ENCODE measurements at regions not wholly inside any gene's neighbourhood (a gene's known extent, or its start where the extent isn't known, plus 50 kb on each side); places are given as distances from the start of the nearest gene placed in this dataset.

- no peak for DNase-seq
These were observed 1506.1 kb upstream of the CDH9 start for GRCh38 chr5:28544501-28544900.

GRCh38 chr5:28543473-28544098 is 1505.2 kb upstream of the CDH9 start:
- DNase-seq = no peak

- no peak for DNase-seq
These were observed 1504.6 kb upstream of the CDH9 start for GRCh38 chr5:28542987-28543386.

GRCh38 chr5:28523888-28524635 is 1485.7 kb upstream of the CDH9 start:
- DNase-seq = no peak

GRCh38 chr5:28523416-28523815 is 1485.0 kb upstream of the CDH9 start:
- no peak for DNase-seq

GRCh38 chr5:28517691-28518090 is 1479.3 kb upstream of the CDH9 start:
- no peak for DNase-seq

GRCh38 chr5:28516722-28517121 is 1478.3 kb upstream of the CDH9 start:
- no peak for DNase-seq

GRCh38 chr5:28512648-28513047 is 1474.3 kb upstream of the CDH9 start:
- no peak for DNase-seq

- DNase-seq = no peak
These were observed 1466.7 kb upstream of the CDH9 start for GRCh38 chr5:28505121-28505520.

GRCh38 chr5:28500511-28500910 is 1462.1 kb upstream of the CDH9 start:
- DNase-seq = no peak

GRCh38 chr5:28499766-28500290 is 1461.4 kb upstream of the CDH9 start:
- DNase-seq = no peak

- DNase-seq = no peak
These were observed 1457.5 kb upstream of the CDH9 start for GRCh38 chr5:28495876-28496275.

GRCh38 chr5:28493456-28493855 is 1455.1 kb upstream of the CDH9 start:
- DNase-seq = no peak

- no peak for DNase-seq
These were observed 1450.4 kb upstream of the CDH9 start for GRCh38 chr5:28488752-28489151.

- no peak for DNase-seq
These were observed 1445.1 kb upstream of the CDH9 start for GRCh38 chr5:28483327-28484025.

- DNase-seq = no peak
These were observed 1435.2 kb upstream of the CDH9 start for GRCh38 chr5:28473531-28474107.

GRCh38 chr5:28468166-28468565 is 1429.8 kb upstream of the CDH9 start:
- no peak for DNase-seq

GRCh38 chr5:28463728-28464127 is 1425.3 kb upstream of the CDH9 start:
- DNase-seq = no peak

- no peak for DNase-seq
These were observed 1413.1 kb upstream of the CDH9 start for GRCh38 chr5:28451483-28451882.

GRCh38 chr5:28450997-28451396 is 1412.6 kb upstream of the CDH9 start:
- DNase-seq = no peak

- no peak for DNase-seq
These were observed 1410.4 kb upstream of the CDH9 start for GRCh38 chr5:28448791-28449190.

- no peak for DNase-seq
These were observed 1392.3 kb upstream of the CDH9 start for GRCh38 chr5:28430565-28431178.

GRCh38 chr5:28421141-28421540 is 1382.8 kb upstream of the CDH9 start:
- DNase-seq = no peak
